ENCODE measurements at regions not wholly inside any gene's neighbourhood (a gene's known extent, or its start where the extent isn't known, plus 50 kb on each side); places are given as distances from the start of the nearest gene placed in this dataset.

DNA sequence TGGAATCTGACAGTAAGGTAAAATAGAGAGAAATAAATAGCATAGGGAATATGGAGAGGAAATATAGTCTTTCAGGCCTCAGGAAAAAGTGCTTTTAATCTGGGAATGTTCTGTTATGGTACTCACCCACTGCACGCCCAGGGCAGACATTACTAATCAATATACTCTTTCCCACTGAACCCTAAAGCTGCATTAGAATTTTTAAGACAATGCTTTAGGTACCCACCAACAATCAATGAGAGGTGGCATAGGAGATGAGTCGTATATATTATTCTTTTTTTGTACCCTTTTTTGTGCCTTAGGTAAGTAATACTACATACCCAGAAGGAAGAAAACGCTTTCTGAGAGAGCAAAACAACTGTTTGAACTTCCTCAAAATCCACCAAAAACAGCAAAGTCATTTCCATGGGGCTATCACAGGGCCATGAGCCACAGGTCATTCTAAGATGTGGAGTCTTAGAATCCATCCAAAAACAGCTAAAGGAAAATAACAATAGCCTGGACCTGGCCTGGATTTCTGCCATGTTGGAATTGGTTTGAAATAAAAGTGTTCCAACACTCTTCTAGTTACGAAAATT, 542.1 kb downstream of the XYLT1 start:
- TF ChIP-seq, protein P1, sequence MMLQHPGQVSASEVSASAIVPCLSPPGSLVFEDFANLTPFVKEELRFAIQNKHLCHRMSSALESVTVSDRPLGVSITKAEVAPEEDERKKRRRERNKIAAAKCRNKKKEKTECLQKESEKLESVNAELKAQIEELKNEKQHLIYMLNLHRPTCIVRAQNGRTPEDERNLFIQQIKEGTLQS (IDR thresholded peaks at IDR 0.05; ENCODE audit: insufficient read depth, low read depth, low read length): no peak
- no peak for TF ChIP-seq JUND (IDR thresholded peaks at IDR 0.05; ENCODE audit: low read length)
- no peak for TF ChIP-seq MAFK (IDR thresholded peaks at IDR 0.05; ENCODE audit: low read depth, low read length)
- TF ChIP-seq, protein P2, sequence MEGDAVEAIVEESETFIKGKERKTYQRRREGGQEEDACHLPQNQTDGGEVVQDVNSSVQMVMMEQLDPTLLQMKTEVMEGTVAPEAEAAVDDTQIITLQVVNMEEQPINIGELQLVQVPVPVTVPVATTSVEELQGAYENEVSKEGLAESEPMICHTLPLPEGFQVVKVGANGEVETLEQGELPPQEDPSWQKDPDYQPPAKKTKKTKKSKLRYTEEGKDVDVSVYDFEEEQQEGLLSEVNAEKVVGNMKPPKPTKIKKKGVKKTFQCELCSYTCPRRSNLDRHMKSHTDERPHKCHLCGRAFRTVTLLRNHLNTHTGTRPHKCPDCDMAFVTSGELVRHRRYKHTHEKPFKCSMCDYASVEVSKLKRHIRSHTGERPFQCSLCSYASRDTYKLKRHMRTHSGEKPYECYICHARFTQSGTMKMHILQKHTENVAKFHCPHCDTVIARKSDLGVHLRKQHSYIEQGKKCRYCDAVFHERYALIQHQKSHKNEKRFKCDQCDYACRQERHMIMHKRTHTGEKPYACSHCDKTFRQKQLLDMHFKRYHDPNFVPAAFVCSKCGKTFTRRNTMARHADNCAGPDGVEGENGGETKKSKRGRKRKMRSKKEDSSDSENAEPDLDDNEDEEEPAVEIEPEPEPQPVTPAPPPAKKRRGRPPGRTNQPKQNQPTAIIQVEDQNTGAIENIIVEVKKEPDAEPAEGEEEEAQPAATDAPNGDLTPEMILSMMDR (IDR thresholded peaks at IDR 0.05; ENCODE audit: control extremely low read depth in 1 of 3, insufficient read depth in 1 of 3, low read depth in 1 of 3, low read length in 3 of 3): no peak
- TF ChIP-seq ZNF274 (IDR thresholded peaks at IDR 0.05; ENCODE audit: borderline replicate concordance, extremely low read depth, low read length): no peak
- no peak for TF ChIP-seq RXRA (IDR thresholded peaks at IDR 0.05; ENCODE audit: insufficient read depth, low read depth, low read length)
- TF ChIP-seq EP300 (IDR thresholded peaks at IDR 0.05; ENCODE audit: borderline replicate concordance in 1 of 2, low read depth in 2 of 2, low read length in 2 of 2): no peak
- no peak for TF ChIP-seq RAD21 (IDR thresholded peaks at IDR 0.05 in 1 of 2, conservative IDR thresholded peaks at IDR 0.05 in 1 of 2; ENCODE audit: low read depth in 2 of 2, low read length in 2 of 2)
- no peak for TF ChIP-seq YY1 (IDR thresholded peaks at IDR 0.05; ENCODE audit: low read depth, low read length)
- TF ChIP-seq POLR2AphosphoS5 (IDR thresholded peaks at IDR 0.05; ENCODE audit: low read depth, low read length): no peak
- no peak for TF ChIP-seq CREB1 (IDR thresholded peaks at IDR 0.05)
- TF ChIP-seq SIN3A (conservative IDR thresholded peaks at IDR 0.05 in 1 of 2, IDR thresholded peaks at IDR 0.05 in 1 of 2; ENCODE audit: low read depth in 1 of 2, low read length in 2 of 2): no peak
- TF ChIP-seq POLR2A (IDR thresholded peaks at IDR 0.05; ENCODE audit: control extremely low read depth in 1 of 2, low read depth in 2 of 2, low read length in 2 of 2): no peak
- TF ChIP-seq POU5F1 (IDR thresholded peaks at IDR 0.05; ENCODE audit: low read depth, low read length): no peak

Data from H1 (cell line).